Stimulated activated CD4-positive, alpha-beta T cell treated with anti-CD3 and anti-CD28 coated beads, TNF-alpha, amount 100 ng/mL, for 24 hours (primary cell): ENCODE measurements at regions not wholly inside any gene's neighbourhood (a gene's known extent, or its start where the extent isn't known, plus 50 kb on each side); places are given as distances from the start of the nearest gene placed in this dataset.
"Not testable (repeated sequence)": the region's sequence is repeated elsewhere in the genome, so short reads cannot be mapped to it uniquely, and the experiment has no call there.

Experiments used
- DNase-seq, 3 experiments: peaks; one replicate each; pipeline ENCODE4 v3.0.0-alpha.2; 2020; ENCODE audit warnings: low read depth in 3 of 3

DNA sequence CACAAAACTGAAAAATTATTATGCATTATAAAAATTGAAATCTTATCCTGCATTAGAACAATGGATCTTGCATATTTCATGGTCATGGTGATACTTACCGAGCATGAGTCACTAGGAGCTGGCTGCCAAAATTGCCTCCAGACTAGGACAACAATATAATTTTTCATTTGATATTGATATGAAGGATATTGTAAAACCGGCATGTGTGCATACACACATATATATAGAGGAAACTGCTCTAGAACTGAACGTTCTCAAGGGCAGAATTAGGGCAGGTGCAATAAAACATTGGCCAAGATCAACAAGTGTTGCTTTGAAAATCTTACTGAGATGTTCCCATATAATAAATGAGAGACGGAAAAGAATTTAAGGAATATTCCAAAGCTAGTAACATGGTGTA lies 319.4 kb upstream of the POU1F1 start:
- DNase-seq = no peak

DNA sequence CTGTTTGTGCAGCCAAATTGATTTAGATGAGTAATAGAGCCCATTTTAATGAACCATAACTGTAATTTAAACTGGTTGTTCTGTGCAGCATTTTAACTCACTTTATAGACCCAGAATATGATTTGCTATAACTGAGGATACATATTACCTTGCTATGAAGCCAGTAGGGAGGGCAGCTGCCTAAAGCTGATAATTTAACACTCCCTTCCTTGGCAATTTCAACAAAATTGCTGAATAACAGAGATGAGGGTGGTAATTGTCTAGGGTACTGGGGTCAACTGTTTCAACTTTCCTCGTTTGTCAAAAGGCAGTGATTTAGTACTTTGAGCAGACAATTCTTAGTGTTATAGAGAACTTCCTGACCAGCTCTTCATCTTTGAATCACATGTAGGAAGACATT lies 304.9 kb upstream of the POU1F1 start:
- DNase-seq = no peak

DNA sequence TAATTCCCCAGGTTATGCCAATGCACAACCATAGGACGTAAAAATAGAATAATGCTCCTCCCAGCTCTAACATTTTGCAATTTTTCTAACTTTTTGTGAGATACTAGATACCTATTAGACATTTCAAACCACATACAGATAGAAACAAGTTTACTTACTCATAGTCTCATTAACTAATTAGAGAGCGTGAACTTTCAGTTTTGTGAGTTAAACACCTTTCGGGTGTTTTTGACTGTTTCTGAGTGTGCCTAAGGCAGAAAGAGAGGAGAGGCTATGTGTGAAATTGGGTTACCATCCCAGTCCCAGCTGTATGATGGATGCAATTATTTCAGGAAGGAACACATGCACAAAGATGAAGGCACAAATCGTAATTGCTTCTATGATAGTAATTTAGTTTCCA lies 300.4 kb upstream of the POU1F1 start:
- no peak for DNase-seq

DNA sequence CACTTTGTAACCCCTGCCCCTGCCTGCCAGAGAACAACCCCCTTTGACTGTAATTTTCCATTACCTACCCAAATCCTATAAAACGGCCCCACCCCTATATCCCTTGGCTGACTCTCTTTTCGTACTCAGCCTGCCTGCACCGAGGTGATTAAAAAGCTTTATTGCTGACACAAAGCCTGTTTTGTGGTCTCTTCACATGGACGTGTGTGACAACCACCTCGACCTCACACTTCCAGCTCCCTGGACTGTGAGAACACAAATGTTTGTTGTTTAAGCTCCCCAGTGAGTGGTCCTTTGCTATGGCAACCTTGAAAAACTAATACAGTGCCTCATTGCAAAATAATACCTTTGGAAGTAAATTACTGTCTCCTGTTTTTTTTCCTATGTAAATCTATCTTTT lies 299.2 kb upstream of the POU1F1 start:
- no peak for DNase-seq

DNA sequence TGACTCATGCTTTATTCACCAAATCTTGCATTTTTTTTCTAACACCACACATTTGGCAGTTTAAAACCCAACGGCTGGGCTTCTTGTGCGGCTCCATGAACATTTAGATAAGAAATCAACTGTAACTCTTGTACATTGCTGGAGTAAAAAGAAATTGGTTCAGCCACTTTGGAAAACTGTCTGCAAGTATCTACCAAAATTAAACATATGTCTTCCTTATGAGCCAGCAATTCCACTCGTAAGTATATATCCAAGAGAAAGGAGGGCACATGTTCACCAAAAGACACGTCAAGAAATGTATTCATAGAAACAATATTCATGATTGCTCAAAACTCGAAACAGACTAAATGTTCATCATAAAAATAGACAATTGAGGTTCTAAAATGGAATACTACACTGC lies 291.9 kb upstream of the POU1F1 start:
- no peak for DNase-seq

DNA sequence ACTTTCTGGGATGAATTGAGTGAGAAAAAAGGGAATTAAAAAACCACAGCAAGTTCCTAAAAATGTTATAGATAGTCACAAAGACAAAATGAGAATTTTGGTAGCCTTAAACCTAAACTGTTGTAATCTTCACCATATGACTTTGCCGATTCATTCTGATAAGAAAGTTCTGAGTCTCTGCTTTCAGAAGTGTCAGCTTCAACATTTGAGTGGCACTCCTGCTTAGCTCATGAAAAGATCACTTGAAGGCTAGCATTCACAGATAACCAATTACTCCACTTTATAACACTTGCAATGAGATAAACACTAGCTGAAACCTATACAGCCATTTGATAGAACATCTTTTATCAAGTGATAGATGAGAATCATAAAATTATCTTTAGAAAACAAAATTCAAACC lies 288.1 kb upstream of the POU1F1 start:
- no peak for DNase-seq

DNA sequence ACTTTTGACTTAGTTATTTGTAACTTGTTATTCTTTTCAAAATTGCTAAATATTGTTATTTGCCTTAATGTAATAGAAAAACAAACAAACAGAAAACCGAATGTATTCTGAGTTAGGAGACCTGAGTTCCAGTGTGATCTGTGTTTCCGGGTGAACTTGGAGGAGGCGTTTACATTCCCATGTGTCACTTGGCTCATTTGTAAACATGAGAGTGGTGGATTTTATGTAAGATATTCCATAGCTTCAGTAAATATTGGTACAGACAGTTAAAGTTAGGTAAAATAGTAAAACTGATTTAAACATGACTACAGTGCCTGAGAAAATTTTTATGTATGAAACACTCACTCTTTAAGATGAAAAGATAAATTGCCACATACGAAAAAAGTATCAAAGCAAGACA lies 287.3 kb upstream of the POU1F1 start:
- no peak for DNase-seq

DNA sequence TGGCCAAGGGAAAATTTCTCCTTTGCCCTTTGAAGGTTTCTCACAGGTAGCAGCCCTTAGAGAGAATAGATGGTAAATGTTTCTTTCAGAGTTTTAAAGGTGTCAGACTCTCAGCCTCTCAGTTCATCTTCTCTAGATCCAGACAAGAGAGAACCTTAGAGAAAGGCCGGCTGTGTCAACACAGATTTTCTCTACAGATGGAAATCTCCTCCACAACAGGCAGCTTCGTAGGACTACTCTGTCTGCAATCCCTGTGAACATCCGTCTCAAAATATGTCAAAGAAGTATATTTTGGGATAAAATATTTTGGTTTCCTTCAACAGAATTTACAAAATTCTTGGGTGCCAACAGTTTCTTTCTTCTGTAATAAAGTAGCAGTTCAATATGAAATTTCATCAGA lies 282.1 kb upstream of the POU1F1 start:
- DNase-seq = no peak

DNA sequence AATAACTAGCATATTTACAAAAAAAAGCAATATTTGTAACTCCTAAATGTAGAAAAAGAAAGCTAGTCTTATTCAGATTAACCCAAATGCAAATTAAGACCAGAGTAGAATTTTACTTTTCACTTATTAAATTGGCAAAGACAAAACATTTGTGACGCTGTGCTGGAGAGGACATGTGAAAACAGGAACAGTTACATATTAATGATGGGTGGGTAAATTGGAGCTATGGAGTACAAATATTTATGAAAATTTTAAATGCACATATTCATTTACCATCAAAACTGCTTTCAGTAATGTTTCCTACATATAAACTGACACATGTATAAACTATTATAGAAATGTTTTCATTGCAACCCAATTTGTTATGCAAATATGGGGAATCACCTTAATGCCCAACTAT lies 278.9 kb upstream of the POU1F1 start:
- DNase-seq = no peak

DNA sequence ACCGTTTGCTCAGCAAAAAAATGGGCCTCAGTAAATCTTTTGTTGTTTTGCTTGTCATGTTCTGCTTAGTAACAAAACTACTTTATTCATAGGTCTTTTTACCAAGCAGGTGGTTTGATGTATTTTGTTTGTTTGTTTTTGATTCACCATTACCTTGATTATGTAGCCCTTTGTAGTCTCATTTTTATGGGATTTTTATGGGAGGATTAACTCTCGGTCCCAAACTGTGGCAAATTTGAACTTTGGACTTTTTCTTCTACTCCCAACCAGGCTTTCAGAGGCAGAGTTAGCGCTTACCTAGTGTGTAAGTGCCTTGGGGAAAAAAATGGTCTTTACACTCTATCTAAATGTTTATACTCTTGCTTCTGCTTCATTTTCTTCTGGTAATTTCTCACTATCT lies 276.7 kb upstream of the POU1F1 start:
- no peak for DNase-seq

DNA sequence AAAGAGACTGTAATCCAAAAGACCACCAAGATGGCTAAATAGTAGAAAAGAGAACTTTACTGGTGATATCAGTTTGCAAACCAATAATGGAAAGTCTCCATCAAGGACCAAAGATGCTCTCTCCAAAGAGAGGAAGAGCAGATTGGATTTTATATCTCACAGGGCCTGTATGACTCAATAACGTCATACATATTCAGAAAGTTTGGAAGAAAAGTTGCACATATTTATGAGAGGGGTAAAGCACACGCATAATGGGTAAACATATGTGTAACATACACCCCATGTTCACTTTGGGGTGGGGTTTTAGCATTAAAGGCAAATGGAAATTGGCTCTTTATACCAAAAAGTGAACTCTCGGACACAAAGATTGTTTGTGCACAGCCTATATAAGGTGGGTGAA lies 274.5 kb upstream of the POU1F1 start:
- no peak for DNase-seq

DNA sequence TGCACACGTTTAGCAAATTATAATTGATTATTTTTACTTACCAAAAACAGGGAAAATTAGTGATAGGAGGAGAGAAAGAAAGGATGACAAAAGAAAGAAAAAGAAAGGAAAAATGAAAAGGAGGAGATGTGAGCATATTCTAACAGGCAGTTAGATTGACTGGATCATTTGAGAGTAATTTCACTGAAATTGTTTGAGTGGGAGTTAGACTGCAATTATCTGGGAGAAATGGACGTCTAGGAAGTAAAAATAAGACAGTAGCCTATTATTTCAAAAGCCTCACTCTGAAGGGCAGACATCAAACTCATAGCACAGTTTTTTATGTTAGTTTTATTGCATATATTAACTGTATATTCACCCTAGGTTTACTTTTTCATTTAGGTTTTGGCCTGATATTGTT lies 272.8 kb upstream of the POU1F1 start:
- DNase-seq = no peak

DNA sequence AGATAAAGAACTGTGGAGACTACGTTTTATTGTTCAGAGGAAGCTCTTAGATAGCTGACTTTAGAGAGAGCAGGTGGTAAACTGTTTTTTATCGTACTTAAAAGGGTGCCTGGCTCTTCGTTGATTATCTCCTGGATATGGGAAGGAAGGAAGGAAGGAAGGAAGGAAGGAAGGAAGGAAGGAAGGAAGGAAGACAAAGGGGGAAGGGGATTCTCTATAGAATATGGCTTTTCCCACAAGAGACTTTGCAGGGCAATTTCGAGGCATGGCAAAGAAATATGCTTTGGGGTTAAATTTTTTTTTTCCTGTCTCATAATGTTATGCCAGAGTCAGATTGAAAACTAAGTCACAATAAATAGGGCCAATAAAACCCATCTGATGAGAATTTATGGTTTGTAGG lies 271.9 kb upstream of the POU1F1 start:
- DNase-seq = no peak

DNA sequence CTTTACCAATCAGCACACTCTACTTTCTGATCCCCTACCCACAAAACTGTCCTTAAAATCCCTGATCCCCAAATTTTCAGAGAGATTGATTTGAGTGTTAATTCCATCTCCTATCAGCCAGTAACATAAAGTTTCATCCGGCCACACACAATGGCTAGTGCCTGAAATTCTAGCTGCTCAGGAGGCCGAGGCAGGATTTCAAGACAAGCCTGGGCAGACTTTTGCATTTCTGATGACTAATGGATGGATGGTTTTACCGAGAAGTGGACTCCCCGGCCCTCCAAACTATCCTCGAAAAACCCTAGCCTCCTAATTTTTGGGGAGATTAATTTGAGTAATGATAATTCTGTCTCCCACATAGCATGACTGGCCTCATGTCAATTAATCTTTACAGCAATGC lies 269.8 kb upstream of the POU1F1 start:
- no peak for DNase-seq

DNA sequence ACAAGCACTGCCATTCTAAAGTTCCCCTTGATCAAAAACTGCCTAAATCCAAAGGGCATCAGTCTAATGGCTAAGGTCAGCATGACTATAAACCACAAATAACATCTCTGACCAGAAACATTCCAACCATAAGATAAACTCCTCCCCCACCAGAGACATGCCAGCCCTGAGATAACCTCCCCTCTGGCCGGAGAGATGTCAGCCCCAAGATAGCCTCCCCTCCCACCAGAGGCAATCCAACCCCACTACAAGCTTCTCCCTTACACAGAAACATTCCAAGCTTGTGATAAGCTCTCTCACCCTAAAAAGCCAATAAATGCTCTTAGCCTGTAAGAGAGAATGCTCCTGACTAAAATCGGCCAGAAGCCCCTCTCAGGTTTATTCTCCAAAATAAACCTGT lies 267.0 kb upstream of the POU1F1 start:
- DNase-seq = not testable (repeated sequence)

DNA sequence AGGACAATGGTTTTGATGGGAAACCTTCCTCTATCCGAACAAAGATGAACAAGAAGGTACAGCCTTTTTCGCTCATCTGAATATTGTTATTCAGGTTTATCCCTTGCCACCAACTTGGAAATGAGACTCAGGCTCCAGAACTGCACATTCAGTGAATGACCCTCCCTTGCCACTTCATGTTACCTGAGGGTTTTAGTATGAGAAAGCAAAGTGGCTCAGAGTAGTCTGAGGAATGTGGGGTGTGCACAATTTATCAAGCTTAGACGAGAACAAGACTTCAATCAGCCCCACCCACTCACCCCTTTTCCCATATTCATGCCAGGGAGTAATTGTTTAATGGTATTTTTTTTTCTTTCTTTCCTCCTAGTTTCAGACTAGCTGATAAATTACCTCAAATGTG lies 265.3 kb upstream of the POU1F1 start:
- DNase-seq = no peak

DNA sequence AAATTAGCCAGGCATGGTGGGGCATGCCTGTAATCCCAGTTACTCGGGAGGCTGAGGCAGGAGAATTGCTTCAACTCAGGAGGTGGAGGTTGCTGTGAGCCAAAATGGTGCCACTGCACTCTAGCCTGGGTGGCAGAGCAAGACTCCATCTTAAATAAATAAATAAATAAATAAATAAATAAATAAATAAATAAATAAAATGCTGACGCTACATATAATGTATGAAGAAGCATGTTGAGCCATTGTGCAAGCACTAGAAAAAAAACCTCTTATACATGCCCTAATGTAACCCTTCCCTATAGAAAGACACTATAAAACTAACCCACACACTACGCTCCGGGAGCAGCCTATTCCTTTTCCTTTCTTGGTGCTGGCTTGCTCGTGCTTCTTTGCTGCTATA lies 262.3 kb upstream of the POU1F1 start:
- not testable (repeated sequence) for DNase-seq

DNA sequence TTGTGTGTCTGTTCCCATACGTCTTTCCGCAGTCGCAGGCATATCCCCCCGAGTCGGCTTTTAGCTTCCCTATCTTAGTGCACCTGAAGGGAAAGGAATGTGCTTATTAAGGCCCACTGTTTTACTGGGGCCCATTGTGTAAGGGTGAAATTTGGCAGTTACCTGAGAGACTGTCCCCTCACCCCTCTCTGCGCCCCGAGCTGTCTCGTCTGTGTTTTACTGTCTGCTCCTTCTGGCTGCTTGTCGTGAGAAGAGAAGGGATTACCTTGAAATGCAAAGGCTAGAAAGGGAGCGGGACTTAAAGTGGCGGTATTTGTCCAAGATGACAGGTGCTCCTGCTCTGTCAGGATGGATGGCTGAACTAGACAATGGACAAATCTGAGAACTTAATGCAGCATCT lies 233.0 kb upstream of the POU1F1 start:
- no peak for DNase-seq

DNA sequence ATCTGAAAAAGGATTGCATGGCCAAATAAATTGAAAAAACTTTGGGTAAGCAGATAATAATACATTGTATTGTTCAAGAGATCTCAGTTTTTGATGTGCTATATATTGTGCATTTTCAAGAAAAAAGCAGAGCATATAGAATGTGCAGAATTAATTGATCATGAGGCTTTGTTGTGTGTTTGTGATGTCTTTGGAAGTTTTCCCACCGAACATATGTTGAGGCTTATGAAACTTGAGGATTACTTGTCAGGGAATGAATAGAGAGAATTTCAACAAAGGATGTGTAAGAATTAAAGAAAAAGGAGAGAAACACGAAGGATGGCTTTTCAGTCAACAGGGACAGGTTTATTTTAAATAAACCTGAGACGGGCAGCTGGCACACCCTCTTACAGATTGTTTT lies 232.5 kb upstream of the POU1F1 start:
- no peak for DNase-seq

DNA sequence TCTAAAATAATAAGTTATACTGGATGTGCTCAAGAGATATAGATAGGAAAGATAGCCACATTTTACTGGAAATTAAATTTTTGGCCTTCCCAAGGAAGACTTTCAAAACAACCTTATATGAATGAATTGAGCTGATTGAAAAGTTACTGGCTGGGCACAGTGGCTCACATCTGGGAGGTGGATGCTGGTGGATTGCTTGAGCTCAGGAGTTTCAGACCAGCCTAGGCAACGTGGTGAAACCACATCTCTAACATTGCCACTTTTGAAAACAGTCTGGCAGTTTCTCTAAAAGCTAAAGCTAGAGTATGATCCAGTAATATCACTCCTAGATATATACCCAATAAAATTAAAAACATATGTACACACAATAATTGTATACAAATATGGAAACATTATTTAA lies 231.4 kb upstream of the POU1F1 start:
- no peak for DNase-seq

DNA sequence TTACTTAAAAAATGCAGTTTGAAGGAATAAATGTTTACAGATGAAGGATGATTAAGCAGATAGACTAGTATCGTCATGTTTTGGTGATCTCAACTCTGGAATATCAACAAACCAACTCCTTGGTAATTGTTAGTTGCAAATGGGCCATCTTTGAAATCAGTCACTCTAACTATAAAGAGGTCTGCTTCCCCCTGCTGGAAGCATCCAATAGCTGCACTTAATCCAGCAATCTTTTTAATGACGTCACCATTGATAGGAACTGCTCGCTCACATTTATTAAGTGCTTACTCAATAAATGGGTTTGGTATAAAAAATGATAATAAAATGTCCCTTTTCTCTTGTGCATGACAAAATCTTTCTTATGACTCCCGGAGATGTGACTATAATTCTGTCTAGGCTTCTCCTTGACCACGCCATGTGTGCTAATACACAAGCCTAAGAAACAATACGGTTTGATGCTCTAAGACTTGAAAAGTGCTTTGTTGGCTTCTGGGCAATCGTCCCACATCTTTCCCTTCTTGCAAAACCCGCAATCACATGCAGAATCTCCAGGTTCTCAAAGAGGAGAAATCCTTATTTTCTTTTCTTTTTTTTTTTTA lies 227.6 kb upstream of the POU1F1 start:
- DNase-seq = no peak

DNA sequence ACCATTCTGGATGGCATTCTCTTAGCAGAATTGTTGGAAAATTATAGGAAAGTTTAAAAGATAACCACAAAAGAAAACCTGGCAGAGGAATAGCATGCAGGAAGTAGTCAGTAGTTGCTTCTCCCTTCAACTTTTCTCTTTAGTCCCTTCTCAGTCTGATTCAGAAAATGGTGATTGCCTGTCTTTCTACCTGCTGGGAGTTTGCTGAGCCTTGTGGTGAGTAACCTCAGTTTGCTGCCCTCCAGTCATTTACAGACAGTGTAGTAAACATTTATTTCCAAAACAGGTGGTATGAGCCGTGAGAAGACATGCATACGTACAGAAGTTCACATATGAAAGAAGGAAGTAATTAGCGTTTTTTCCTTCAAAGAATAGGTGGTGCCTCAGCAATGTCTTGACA lies 224.7 kb upstream of the POU1F1 start:
- DNase-seq = no peak

DNA sequence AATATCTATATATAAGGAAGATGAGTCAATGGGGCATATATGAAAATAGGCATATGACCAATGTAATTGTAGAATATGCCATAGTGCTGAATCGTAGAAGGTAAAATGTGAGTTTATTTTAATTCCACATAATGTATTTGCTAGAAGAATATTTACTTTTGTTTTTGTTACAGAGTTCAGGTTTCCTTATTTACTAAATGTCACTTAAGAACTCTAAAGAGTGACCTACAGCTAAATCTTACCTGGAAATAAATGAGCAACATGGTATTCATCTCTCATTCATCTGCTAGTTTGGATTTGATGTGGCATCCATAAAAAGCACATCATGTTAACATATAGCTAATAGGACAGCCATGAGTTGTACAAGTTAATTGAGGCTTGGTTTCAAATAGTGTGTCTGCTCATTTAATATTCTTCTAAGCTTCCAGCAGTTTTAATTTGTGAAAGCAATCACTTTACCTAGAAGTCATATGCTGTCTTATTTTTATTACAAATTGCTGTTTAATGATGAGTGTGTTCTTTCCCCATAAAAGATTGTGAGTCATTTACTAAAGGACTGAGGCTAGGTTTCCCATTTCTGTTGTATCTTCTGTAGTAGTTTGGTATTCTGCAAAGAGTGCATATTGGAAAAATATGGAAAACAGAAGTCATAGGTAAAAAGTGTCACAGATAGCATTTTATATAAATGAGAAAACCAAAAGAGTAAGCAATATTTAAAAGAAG lies 222.1 kb upstream of the POU1F1 start:
- no peak for DNase-seq

DNA sequence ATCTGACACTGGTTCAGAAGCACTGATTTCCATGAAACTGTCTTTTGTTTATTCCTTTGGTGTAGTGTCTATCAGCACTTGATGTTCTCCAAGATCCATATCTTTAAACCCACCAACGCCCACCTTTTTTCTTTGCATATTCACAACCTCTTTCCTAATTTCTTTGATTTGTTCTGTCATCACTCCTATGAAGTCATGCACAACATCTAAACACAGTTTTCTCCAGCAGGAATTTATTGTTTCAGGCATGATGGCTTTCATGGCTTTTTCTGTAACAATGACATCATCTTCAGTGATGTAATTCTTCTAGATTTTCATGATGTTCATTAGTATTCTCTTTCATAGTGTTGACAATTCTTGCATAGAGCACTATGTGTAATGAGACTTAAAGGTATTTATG lies 219.6 kb upstream of the POU1F1 start:
- no peak for DNase-seq
